ENCODE measurements at regions not wholly inside any gene's neighbourhood (a gene's known extent, or its start where the extent isn't known, plus 50 kb on each side); places are given as distances from the start of the nearest gene placed in this dataset.

DNA sequence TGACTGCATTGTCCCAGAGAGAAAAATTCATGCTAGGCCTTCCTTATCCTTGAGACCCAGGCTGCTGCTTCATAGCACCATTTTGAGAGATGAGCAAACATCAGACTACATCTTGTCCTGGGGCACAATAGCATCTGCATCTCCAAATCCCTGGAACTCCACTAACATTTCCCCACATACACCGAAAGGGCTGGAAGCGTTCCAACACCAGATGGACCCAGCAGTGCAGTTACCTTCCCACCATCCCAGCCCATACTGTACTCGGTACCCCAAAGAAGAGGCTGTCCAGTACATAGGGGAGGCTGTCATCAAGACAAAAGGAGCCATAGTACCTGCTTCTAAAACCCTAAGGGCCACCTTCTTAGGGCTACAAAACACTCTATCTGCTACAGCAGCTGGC, 547.2 kb upstream of the CHORDC1 start:
- TF ChIP-seq FOXM1 (IDR thresholded peaks at IDR 0.05; ENCODE audit: borderline replicate concordance, low read depth) (no peak), YY1 (IDR thresholded peaks at IDR 0.05; ENCODE audit: low read depth) (no peak), ZBTB7A (IDR thresholded peaks at IDR 0.05; ENCODE audit: low read depth) (no peak), TAF1 (IDR thresholded peaks at IDR 0.05; ENCODE audit: low read depth) (no peak), RAD21 (IDR thresholded peaks at IDR 0.05; ENCODE audit: low read depth) (no peak), EP300 (IDR thresholded peaks at IDR 0.05; ENCODE audit: borderline replicate concordance) (no peak), EGR1 (IDR thresholded peaks at IDR 0.05) (no peak)

All from Ishikawa (cell line).